ENCODE measurements at regions not wholly inside any gene's neighbourhood (a gene's known extent, or its start where the extent isn't known, plus 50 kb on each side); places are given as distances from the start of the nearest gene placed in this dataset.
A peak's percentile ranks its signal among the peaks of the same experiment; 100 is the strongest.

DNA sequence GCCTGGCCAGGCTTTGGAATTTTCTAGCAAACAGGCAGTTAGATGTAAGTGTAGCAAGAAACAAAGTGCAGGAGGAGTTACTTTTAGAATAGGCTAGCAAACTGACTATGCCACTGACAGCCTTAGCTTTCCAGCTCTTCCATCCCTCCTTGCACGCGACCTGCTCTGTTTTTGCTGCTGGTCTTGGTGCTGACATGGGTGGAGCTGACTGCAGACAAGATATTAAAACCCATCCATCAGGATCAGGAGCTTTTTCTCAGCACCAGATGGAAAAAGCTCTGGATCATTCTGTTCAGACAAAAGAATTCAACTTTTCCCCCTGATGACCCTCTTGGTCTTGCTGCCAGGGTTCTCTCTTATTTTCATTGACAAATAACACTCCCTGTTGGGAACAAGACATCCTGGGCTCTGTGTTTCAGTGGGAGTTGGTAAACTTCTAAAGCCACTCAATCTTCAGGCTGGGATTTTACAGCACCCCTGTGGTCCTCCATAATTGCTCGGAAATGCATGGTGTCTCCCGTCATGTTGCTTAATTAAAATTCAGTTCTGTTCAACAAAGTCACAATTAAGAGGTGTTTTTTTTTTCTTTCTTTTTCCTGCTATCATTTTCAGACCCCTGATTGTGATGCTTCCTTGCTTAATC lies 240.0 kb upstream of the LARGE1 start:
- no peaks in the 10 kb centered on the region for H3K9me3 Mint-ChIP-seq
- H3K27me3 Mint-ChIP-seq (ENCODE audit: insufficient read depth) = peaks cover 15% of the 10 kb centered on the region
- Histone ChIP-seq H3K27me3 (ENCODE audit: control insufficient read depth, insufficient read depth, low read length, poor library complexity, severe bottlenecking) (peaks cover 14% of the 10 kb centered on the region), H3K9me3 (ENCODE audit: control insufficient read depth, low read length) (no peaks in the 10 kb centered on the region), H3K9ac (ENCODE audit: extremely low read depth, low read length, poor library complexity, severe bottlenecking) (no peak overlapping the region), H3K4me3 (ENCODE audit: low read length) (no peak overlapping the region), H3K4me1 (ENCODE audit: control insufficient read depth, insufficient read depth, low read length) (no peaks in the 10 kb centered on the region), H3K36me3 (ENCODE audit: control insufficient read depth, insufficient read depth, low read length) (no peaks in the 10 kb centered on the region), H3K27ac (ENCODE audit: low read depth, low read length) (no peak overlapping the region)
- no peaks in the 10 kb centered on the region for H3K36me3 Mint-ChIP-seq (ENCODE audit: low read depth)
- no peak overlapping the region for H3K27ac Mint-ChIP-seq
- peak; percentile 70 for DNase-seq
- 0 to 29% methylated on average over 2 to 4 of the region's 4 CpGs for WGBS, 2 experiments (ENCODE audit: insufficient coverage in 1 of 2, insufficient read length in 1 of 2)
- H3K4me3 Mint-ChIP-seq = no peak overlapping the region
- H3K4me1 Mint-ChIP-seq = peaks cover 22% of the 10 kb centered on the region
- TF ChIP-seq, protein P1, sequence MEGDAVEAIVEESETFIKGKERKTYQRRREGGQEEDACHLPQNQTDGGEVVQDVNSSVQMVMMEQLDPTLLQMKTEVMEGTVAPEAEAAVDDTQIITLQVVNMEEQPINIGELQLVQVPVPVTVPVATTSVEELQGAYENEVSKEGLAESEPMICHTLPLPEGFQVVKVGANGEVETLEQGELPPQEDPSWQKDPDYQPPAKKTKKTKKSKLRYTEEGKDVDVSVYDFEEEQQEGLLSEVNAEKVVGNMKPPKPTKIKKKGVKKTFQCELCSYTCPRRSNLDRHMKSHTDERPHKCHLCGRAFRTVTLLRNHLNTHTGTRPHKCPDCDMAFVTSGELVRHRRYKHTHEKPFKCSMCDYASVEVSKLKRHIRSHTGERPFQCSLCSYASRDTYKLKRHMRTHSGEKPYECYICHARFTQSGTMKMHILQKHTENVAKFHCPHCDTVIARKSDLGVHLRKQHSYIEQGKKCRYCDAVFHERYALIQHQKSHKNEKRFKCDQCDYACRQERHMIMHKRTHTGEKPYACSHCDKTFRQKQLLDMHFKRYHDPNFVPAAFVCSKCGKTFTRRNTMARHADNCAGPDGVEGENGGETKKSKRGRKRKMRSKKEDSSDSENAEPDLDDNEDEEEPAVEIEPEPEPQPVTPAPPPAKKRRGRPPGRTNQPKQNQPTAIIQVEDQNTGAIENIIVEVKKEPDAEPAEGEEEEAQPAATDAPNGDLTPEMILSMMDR (conservative IDR thresholded peaks at IDR 0.05) = no peak

DNA sequence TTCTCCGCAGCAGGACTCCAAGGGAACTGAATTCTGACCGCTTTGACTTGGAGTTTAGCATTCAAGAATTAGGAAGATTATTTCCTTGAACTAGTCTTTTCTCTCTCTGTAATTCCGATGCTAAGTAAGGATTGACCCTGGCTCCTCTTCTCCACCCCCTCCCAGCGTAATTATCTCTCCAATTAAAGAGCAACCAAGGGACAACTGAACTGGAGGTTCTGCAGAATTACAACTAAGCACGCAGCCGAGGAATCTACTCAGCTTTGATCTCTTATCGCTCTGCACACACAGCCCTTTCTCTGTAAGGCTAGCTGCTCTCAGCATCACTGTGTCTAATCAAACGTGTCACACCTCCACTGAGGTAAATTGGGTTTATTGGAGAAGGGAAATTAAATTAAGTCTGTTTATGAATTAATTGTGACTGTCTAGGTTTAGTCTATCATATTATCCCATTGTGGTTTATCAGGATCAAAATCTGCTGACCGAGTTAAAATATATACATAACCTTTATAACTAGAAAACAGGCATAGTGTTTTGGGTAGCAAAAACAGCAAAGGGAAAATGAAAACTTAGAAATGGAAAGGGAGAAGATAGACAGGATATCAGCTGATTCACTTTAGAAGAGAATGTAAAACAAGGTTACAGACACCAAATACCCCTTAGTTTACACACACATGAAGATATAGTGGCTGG lies 241.3 kb upstream of the LARGE1 start:
- TF ChIP-seq, protein P1 (conservative IDR thresholded peaks at IDR 0.05) = no peak
- Mint-ChIP-seq H3K4me1 (peaks cover 22% of the 10 kb centered on the region), H3K27ac (no peak overlapping the region), H3K9me3 (no peaks in the 10 kb centered on the region), H3K36me3 (ENCODE audit: low read depth) (no peaks in the 10 kb centered on the region), H3K27me3 (ENCODE audit: insufficient read depth) (peaks cover 20% of the 10 kb centered on the region), H3K4me3 (no peak overlapping the region)
- no peaks in the 10 kb centered on the region for H3K4me1 ChIP-seq (ENCODE audit: control insufficient read depth, insufficient read depth, low read length)
- DNase-seq = no peak
- H3K4me3 ChIP-seq (ENCODE audit: low read length) = no peak overlapping the region
- WGBS, 2 experiments (ENCODE audit: insufficient coverage in 1 of 2, insufficient read length in 1 of 2) = 47 to 64% methylated on average over 4 to 8 of the region's 9 CpGs
- no peak overlapping the region for H3K27ac ChIP-seq (ENCODE audit: low read depth, low read length)
- H3K36me3 ChIP-seq (ENCODE audit: control insufficient read depth, insufficient read depth, low read length) = no peaks in the 10 kb centered on the region
- H3K27me3 ChIP-seq (ENCODE audit: control insufficient read depth, insufficient read depth, low read length, poor library complexity, severe bottlenecking) = peaks cover 15% of the 10 kb centered on the region
- H3K9ac ChIP-seq (ENCODE audit: extremely low read depth, low read length, poor library complexity, severe bottlenecking) = no peak overlapping the region
- no peaks in the 10 kb centered on the region for H3K9me3 ChIP-seq (ENCODE audit: control insufficient read depth, low read length)

DNA sequence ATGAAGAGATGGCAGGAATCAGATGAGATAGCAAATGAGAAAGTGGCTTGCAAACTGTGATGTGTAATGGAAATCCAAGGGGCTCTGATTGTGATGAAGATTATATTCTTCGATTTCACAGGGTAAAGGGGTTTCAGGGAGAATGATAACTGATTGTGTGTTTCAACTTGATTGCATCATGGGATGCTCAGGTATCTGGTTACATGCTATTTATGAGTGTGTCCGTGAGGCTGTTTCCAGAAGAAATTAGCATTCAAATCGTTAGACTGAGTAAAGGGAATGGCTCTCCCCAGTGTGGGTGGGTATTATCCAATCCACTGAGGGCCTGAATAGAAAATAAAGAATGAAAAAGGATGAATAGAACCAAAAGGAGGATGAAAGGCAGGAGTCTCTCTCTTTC lies 278.7 kb upstream of the LARGE1 start:
- no peak overlapping the region for H3K9ac ChIP-seq (ENCODE audit: extremely low read depth, low read length, poor library complexity, severe bottlenecking)
- peaks cover 5% of the 10 kb centered on the region for H3K4me1 ChIP-seq (ENCODE audit: control insufficient read depth, insufficient read depth, low read length)
- no peaks in the 10 kb centered on the region for H3K9me3 Mint-ChIP-seq
- H3K27me3 Mint-ChIP-seq (ENCODE audit: insufficient read depth) = no peaks in the 10 kb centered on the region
- H3K4me1 Mint-ChIP-seq = peaks cover 16% of the 10 kb centered on the region
- no peak overlapping the region for H3K4me3 ChIP-seq (ENCODE audit: low read length)
- H3K4me3 Mint-ChIP-seq = no peak overlapping the region
- no peaks in the 10 kb centered on the region for H3K36me3 ChIP-seq (ENCODE audit: control insufficient read depth, insufficient read depth, low read length)
- WGBS, 2 experiments (ENCODE audit: insufficient coverage in 1 of 2, insufficient read length in 1 of 2) = 77 to 100% methylated on average over 1 to 3 of the region's 3 CpGs
- H3K9me3 ChIP-seq (ENCODE audit: control insufficient read depth, low read length) = no peaks in the 10 kb centered on the region
- no peak for DNase-seq
- H3K27ac Mint-ChIP-seq = no peak overlapping the region
- no peaks in the 10 kb centered on the region for H3K27me3 ChIP-seq (ENCODE audit: control insufficient read depth, insufficient read depth, low read length, poor library complexity, severe bottlenecking)
- no peaks in the 10 kb centered on the region for H3K36me3 Mint-ChIP-seq (ENCODE audit: low read depth)
- no peak overlapping the region for H3K27ac ChIP-seq (ENCODE audit: low read depth, low read length)
- TF ChIP-seq, protein P1 (conservative IDR thresholded peaks at IDR 0.05) = no peak
